HepG2 (cell line): ENCODE measurements at regions not wholly inside any gene's neighbourhood (a gene's known extent, or its start where the extent isn't known, plus 50 kb on each side); places are given as distances from the start of the nearest gene placed in this dataset.

Source experiments
- BCL6 ChIP-seq: IDR thresholded peaks from 2 replicates; pipeline ENCODE4 v1.6.1; 2016; ENCODE audit warnings: missing genetic modification reagents, missing compliant biosample characterization
- FOXP1 ChIP-seq, 2 experiments: fragments of 450-650 bp in 1 of 2; IDR thresholded peaks; 2 replicates each; pipeline ENCODE4 v1.6.1; 2017 to 2018; ENCODE audit warnings: antibody characterized with exemption in 1 of 2
- GTF2F1 ChIP-seq: fragments of 150-350 bp; IDR thresholded peaks from 2 replicates; pipeline ENCODE4 v1.6.1; 2014; ENCODE audit warnings: low read length
- KDM3A ChIP-seq: IDR thresholded peaks from 2 replicates; pipeline ENCODE4 v1.6.1; 2018; ENCODE audit warnings: low read depth, missing compliant biosample characterization
- KLF16 ChIP-seq, 2 experiments: sonication (generic) in 1 of 2; formaldehyde crosslinking in 1 of 2; IDR thresholded peaks; 2 replicates each; pipeline versions ENCODE4 v1.6.1 to v1.8.0; 2016 to 2023; ENCODE audit warnings: missing genetic modification reagents in 2 of 2, missing compliant biosample characterization in 1 of 2
- KMT2A ChIP-seq: sonication (generic); formaldehyde crosslinking; IDR thresholded peaks from 2 replicates; pipeline ENCODE4 v1.4.0; 2020; ENCODE audit warnings: missing genetic modification reagents
- MLLT10 ChIP-seq: sonication (generic); formaldehyde crosslinking; IDR thresholded peaks from 2 replicates; pipeline ENCODE4 v1.4.0; 2020; ENCODE audit warnings: missing genetic modification reagents
- NCOA1 ChIP-seq: sonication (generic); formaldehyde crosslinking; IDR thresholded peaks from 2 replicates; pipeline ENCODE4 v1.9.0; 2021; ENCODE audit warnings: missing genetic modification reagents
- NR3C1 ChIP-seq: sonication (generic); formaldehyde crosslinking; IDR thresholded peaks from 2 replicates; pipeline ENCODE4 v1.4.0; 2020; ENCODE audit warnings: missing genetic modification reagents
- SETDB1 ChIP-seq: sonication (generic); formaldehyde crosslinking; IDR thresholded peaks from 2 replicates; pipeline ENCODE4 v1.5.1; 2020; ENCODE audit warnings: missing genetic modification reagents, mild to moderate bottlenecking, borderline replicate concordance
- SRSF1 ChIP-seq: fragments of 200-400 bp; formaldehyde crosslinking; optimal IDR thresholded peaks from 2 replicates; pipeline ENCODE3; 2017; ENCODE audit warnings: mild to moderate bottlenecking, low read depth, low read length, moderate library complexity
- SRY ChIP-seq: sonication (generic); formaldehyde crosslinking; IDR thresholded peaks from 2 replicates; pipeline ENCODE4 v1.8.0; 2022; ENCODE audit warnings: mild to moderate bottlenecking, missing genetic modification reagents
- ZNF550 ChIP-seq: sonication (generic); formaldehyde crosslinking; IDR thresholded peaks from 2 replicates; pipeline ENCODE4 v1.4.0; 2020; ENCODE audit warnings: mild to moderate bottlenecking, missing genetic modification reagents, borderline replicate concordance
- TF ChIP-seq, protein P1 (sequence below), 2 experiments: IDR thresholded peaks; 2 replicates each; pipeline ENCODE4 v1.6.1; 2011 to 2012; ENCODE audit warnings: low read length in 2 of 2, borderline replicate concordance in 1 of 2, low read depth in 1 of 2, mild to moderate bottlenecking in 1 of 2, moderate library complexity in 1 of 2
- TF ChIP-seq, protein P2 (sequence below): sonication (generic); formaldehyde crosslinking; IDR thresholded peaks from 2 replicates; pipeline ENCODE4 v1.5.1; 2020; ENCODE audit warnings: mild to moderate bottlenecking, moderate library complexity, missing genetic modification reagents
- TF ChIP-seq, protein P3 (sequence below): conservative IDR thresholded peaks from 2 replicates; pipeline ENCODE4 v1.6.1; 2018; ENCODE audit warnings: missing genetic modification reagents
- TF ChIP-seq, protein P4 (sequence below): sonication (generic); formaldehyde crosslinking; IDR thresholded peaks from 2 replicates; pipeline ENCODE4 v1.4.0; 2020; ENCODE audit warnings: missing genetic modification reagents, mild to moderate bottlenecking, borderline replicate concordance
- TF ChIP-seq, protein P5 (sequence below): sonication (generic); formaldehyde crosslinking; IDR thresholded peaks from 2 replicates; pipeline ENCODE4 v1.8.0; 2023; ENCODE audit warnings: mild to moderate bottlenecking, missing genetic modification reagents

DNA sequence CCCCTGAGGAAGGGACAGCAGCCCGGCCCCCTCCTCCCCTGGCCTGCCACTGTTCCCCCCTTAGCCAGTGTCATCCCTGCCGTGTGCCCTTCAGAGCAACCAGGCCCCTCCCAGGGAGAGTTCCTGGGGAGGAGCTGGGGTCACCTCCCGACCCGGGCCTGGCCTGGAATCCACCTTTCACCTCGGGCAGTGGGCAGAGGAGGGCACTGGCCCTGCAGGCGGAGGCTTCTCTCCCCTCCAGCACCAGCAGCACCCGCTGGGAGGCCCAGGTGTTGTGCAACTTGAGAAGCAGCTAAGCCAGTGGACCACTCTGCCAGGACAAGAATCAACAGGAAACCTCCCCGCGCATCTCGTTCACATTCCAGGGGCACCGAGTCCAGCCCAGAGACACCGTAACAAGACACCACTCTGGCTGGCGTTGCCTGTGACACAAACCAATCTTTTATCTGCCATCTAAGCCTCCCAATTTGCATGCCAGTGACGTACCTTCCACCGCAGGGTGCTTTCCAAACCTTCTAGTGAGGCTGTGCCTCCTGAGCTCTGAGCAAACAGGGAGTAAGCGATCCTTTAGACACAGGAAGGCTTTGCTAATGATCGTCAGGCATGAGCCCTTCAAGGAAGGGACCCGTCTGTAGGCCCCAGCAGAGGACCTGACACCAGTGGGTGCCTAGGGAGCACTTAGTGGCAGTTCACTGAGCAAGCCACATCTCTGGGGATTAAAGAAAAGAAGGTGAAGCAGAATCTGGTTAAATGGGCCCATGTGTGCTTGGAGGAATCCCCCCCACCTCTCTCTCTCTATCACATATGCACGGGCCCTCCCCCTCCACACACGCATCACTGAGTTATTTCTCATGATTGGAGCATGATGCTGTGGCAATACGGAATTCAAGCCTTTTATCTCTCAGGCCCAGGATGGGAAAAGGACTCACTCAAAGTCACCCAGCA, 98.9 kb upstream of the TLE3 start (continued):
- TF ChIP-seq, protein P1, sequence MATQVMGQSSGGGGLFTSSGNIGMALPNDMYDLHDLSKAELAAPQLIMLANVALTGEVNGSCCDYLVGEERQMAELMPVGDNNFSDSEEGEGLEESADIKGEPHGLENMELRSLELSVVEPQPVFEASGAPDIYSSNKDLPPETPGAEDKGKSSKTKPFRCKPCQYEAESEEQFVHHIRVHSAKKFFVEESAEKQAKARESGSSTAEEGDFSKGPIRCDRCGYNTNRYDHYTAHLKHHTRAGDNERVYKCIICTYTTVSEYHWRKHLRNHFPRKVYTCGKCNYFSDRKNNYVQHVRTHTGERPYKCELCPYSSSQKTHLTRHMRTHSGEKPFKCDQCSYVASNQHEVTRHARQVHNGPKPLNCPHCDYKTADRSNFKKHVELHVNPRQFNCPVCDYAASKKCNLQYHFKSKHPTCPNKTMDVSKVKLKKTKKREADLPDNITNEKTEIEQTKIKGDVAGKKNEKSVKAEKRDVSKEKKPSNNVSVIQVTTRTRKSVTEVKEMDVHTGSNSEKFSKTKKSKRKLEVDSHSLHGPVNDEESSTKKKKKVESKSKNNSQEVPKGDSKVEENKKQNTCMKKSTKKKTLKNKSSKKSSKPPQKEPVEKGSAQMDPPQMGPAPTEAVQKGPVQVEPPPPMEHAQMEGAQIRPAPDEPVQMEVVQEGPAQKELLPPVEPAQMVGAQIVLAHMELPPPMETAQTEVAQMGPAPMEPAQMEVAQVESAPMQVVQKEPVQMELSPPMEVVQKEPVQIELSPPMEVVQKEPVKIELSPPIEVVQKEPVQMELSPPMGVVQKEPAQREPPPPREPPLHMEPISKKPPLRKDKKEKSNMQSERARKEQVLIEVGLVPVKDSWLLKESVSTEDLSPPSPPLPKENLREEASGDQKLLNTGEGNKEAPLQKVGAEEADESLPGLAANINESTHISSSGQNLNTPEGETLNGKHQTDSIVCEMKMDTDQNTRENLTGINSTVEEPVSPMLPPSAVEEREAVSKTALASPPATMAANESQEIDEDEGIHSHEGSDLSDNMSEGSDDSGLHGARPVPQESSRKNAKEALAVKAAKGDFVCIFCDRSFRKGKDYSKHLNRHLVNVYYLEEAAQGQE (IDR thresholded peaks at IDR 0.05; ENCODE audit: borderline replicate concordance in 1 of 2, low read depth in 1 of 2, low read length in 2 of 2) = 0 out of 4 replicates have a peak, but pooled peaks of 1 of the 2 experiments have one; percentile 19
- TF ChIP-seq ZNF550 (CRISPR knock-in tag) = no peak
- TF ChIP-seq, protein P2, sequence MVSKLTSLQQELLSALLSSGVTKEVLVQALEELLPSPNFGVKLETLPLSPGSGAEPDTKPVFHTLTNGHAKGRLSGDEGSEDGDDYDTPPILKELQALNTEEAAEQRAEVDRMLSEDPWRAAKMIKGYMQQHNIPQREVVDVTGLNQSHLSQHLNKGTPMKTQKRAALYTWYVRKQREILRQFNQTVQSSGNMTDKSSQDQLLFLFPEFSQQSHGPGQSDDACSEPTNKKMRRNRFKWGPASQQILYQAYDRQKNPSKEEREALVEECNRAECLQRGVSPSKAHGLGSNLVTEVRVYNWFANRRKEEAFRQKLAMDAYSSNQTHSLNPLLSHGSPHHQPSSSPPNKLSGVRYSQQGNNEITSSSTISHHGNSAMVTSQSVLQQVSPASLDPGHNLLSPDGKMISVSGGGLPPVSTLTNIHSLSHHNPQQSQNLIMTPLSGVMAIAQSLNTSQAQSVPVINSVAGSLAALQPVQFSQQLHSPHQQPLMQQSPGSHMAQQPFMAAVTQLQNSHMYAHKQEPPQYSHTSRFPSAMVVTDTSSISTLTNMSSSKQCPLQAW (CRISPR knock-in tag) = peak; percentile 77
- TF ChIP-seq KDM3A = 0 out of 2 replicates have a peak, but pooled peaks have one; percentile 31
- TF ChIP-seq KMT2A (CRISPR knock-in tag) = no peak
- no peak for TF ChIP-seq GTF2F1
- TF ChIP-seq, protein P3, sequence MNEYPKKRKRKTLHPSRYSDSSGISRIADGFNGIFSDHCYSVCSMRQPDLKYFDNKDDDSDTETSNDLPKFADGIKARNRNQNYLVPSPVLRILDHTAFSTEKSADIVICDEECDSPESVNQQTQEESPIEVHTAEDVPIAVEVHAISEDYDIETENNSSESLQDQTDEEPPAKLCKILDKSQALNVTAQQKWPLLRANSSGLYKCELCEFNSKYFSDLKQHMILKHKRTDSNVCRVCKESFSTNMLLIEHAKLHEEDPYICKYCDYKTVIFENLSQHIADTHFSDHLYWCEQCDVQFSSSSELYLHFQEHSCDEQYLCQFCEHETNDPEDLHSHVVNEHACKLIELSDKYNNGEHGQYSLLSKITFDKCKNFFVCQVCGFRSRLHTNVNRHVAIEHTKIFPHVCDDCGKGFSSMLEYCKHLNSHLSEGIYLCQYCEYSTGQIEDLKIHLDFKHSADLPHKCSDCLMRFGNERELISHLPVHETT (CRISPR knock-in tag) = no peak
- no peak for TF ChIP-seq MLLT10 (CRISPR knock-in tag)
- peak in 1 of 2 experiments; percentile 39; a peak in 1 of 4 replicates for TF ChIP-seq KLF16 (CRISPR knock-in tag; IDR thresholded peaks at IDR 0.05)
- no peak for TF ChIP-seq FOXP1 (IDR thresholded peaks at IDR 0.05)
- TF ChIP-seq FOXP1 (CRISPR knock-in tag; IDR thresholded peaks at IDR 0.05) = 0 out of 2 replicates have a peak, but pooled peaks have one; percentile 27
- TF ChIP-seq SRY = no peak
- TF ChIP-seq, protein P4, sequence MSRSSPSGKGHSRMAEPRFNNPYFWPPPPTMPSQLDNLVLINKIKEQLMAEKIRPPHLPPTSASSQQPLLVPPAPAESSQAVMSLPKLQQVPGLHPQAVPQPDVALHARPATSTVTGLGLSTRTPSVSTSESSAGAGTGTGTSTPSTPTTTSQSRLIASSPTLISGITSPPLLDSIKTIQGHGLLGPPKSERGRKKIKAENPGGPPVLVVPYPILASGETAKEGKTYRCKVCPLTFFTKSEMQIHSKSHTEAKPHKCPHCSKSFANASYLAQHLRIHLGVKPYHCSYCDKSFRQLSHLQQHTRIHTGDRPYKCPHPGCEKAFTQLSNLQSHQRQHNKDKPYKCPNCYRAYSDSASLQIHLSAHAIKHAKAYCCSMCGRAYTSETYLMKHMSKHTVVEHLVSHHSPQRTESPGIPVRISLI (CRISPR knock-in tag) = peak; percentile 55; the same call in 1 of the 2 replicates
- TF ChIP-seq, protein P5, sequence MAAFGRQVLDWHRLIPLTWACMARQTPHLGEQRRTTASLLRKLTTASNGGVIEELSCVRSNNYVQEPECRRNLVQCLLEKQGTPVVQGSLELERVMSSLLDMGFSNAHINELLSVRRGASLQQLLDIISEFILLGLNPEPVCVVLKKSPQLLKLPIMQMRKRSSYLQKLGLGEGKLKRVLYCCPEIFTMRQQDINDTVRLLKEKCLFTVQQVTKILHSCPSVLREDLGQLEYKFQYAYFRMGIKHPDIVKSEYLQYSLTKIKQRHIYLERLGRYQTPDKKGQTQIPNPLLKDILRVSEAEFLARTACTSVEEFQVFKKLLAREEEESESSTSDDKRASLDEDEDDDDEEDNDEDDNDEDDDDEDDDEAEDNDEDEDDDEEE (CRISPR knock-in tag) = no peak
- TF ChIP-seq NR3C1 (CRISPR knock-in tag) = no peak
- TF ChIP-seq BCL6 (CRISPR knock-in tag) = peak; percentile 53
- TF ChIP-seq SETDB1 (CRISPR knock-in tag) = peak; percentile 73; the same call in 1 of the 2 replicates
- peak; percentile 39 for TF ChIP-seq SRSF1
- TF ChIP-seq NCOA1 = no peak
